ENCODE measurements at regions not wholly inside any gene's neighbourhood (a gene's known extent, or its start where the extent isn't known, plus 50 kb on each side); places are given as distances from the start of the nearest gene placed in this dataset.
A peak's percentile ranks its signal among the peaks of the same experiment; 100 is the strongest.

DNA sequence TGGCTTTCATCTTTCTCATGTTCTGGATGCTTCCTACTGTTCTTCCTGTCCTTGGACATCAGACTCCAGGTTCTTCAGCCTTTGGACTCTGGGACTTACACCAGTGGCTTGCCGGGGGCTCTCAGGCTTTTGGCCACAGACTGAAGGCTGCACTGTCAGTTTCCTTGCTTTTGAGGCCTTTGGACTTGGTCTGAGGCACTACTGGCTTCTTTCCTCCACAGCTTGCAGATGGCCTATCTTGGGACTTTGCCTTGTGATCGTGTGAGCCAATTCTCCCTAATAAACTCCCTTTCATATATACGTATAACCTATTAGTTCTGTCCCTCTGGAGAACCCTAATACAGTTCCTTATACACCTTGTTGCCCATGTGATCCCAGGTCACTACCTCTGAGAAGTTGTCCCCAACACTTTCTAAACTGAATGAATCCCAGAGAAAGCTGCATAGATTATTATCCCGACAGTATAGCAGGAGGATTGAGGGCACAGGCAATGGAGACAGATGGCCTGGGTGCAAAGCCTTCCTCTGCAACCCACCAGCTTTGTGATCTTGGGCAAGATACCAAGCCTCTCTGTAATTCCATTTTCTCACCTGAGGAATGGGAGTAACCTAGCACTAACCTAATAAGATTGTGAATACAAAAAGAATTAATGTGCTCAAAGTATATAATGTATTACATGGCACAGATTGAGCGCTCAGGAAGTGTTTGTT, 449.6 kb upstream of the BRINP1 start:
- DNase-seq = no peak

DNA sequence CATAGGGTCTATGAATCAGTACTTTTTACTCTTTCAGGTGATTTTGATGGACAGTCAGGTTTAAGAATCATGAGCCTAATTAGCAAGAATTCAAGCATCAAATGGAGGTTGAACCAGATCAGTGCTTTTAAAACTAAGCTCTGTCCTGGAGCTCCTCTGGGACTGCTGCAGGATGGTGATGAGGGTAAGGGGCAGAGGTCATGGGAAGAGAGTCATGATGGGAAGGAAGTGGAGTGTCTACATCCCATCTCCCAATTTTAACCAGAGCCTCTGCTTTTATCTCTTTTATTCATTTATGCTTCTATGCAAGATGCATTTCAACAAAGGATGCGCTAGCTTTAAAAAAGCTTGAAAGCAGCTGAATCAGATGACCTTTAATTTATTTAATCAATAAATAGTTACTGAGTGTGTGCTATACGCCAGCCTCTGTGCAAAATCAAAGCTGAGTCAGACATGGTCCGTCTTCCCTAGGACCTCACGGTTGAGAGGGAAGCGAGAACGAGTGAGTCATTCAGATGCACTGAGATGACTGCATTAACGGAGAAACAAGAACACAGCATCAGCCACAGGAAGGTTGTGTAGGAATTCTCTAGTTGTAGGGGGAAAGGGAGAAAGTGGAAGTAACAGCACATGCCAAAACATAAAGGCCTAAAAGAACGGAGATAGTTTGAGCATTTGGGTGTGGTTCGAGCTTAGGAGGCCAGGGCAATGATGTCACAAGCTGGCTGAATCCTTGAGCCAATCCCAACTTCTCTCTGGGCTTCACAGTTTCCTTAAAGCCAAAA, 441.6 kb upstream of the BRINP1 start:
- DNase-seq = no peak

DNA sequence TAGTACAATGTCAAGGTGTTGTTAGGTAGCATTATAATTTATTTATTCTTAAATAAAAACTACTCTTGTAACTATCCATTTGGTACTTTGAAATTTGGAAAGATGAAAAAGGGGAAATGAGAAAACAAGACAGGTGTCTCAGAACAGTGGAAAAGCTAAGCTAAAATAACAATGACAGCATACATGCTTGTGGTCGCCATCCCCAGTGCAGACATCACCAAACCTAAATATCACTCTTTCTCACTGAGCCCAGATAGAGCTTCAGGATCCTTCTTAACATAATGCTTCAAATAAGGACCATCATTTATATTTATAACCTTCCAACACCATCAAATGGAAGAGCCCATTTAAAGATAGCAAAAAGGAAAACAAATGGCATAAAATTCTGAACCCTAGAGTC, 434.4 kb upstream of the BRINP1 start:
- no peak for DNase-seq

DNA sequence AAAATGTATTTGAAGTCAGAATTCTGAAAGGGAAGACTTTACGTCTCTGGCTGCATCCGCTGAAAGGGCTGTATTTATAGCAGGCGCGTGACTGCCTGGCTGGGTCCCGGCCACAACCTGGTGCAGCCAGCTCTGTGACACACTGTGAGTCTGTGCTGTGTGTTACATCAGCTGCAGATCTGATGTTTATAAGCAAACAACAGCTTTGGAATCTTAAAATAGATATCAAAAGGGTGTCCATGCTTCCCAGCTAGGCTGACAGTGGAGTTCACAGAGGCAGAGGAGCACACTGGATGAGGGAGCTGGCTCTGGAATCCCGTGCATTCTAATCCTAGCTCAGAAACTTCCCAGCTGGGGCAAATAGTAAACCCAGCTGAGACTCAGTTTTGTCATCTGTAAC, 433.4 kb upstream of the BRINP1 start:
- DNase-seq = peak; percentile 9 to 55

DNA sequence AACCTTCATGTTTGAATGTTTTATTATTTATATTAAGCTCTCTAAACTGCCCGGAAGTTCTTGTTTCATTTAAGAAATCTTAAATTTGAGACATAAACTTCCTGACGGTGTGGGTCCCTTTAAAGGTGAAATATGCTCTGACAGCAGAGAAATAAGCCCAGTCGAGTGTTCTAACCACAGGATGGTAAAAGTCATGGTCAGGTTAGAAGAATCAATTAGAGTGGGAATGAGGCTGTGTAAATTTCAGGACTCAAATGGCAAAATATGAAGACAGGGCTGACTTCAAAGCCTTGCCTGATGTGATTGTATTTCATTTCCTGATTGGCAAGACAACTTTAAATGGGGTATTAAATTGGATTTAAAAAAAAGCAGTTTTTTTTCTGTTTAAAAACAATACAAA, 432.9 kb upstream of the BRINP1 start:
- no peak for DNase-seq

DNA sequence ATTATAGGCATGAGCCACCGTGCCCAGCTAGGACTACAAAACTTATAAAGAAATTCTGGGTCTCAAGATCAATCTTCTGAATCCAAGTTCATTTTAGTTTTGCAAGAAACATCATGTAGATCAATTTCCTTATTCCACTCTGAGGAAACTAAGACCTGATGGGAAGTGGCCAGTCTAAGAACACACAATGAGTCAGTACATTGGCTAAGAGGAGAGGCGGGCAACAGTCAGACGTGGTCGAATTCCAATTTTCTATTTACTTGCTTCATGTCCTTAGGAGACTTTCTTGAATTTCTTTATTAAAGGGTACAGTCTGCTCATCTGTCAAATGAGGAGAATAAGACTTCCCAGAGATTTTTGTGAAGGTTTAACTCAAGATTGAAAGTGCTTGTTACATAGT, 432.1 kb upstream of the BRINP1 start:
- DNase-seq = no peak

DNA sequence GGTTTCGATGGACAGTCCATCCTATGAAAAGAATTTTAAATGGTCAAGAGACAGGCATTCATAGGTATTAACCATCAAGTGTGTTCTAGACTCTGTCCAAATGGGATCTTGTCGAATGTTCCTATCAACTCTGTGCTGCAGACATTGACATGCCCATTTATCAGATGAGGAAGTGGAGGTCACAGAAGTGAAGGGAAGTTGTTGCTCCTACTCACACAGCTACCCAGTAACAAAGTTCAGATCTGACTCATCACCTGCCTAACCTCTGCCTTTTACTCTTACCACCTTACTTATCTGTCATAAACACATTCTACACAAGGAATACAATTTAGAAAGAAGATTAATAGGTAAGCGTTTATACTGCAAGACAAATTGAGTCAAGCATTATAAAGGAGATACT, 426.2 kb upstream of the BRINP1 start:
- no peak for DNase-seq

DNA sequence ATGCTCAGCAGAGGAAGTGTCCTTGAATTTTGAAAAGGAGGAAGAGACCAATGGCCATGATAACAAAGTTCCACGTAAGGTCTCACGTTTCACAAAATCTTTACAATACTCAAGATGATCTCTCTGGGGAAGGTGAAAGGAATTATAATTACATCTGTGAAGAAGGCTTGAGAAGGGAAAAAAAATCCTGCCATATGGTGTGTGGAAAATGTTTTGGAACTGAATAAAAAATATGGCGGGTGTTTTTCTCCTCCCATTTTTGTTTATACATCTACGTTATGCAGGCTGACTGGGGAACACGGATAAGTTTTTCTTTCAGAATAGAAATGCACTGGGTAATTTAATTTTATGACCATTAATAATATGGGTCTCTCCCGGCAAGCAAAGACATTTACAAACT, 425.6 kb upstream of the BRINP1 start:
- DNase-seq = no peak

DNA sequence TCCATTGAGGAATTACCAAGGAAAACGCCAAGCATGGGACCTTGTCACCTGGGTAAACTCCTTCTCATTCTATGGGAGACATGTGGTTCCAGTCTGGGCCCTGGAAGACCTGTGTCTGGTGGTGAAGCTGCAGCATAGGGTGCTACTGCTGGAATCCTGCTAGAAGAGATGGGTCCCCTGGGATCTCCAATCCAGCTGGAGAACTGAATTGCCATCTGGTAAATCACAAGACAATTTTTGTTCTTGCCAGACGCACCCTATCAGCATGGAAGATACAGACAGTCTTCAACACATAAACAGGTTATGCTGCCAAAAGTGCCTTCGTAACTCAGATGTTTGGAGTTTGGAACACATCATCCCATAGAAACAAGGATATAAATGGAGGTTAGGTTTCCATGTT, 424.0 kb upstream of the BRINP1 start:
- DNase-seq = no peak

DNA sequence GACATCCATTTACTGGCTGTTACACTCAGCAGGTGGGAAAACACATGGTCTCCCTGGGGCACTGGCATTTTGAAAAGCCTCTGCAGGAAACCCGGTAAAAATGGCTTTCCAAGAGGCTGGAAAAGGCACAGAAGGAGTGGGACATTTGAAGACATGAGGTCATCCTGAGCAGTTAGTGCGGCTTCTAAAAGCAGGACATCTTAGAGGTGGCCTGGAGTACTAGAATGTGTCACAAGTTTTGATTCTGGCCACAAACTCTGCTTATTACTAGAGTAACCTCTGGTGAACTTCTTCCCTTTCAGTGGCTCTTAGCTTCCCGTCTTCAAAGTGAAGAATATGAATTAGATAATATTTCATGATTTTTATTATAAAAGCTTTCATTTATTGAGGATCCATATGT, 423.0 kb upstream of the BRINP1 start:
- DNase-seq = no peak

DNA sequence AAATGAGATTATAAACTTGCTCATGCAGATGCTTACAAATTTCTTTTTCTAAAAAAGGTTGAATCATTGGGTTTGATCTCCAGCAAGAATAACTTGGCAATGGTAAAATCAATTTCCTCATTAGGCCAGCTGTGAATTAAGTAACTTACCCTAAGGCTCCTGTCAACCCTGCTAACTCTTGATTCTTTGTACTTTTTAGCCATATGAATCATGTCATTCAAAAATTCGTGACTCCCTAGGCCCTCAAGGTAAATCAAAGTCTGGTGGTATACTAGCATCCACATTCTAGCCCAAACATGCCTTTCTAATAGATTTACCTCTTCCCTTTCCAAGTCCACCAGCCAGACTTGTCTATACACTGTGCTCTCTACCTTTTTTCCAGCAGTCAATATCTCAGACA, 420.8 kb upstream of the BRINP1 start:
- DNase-seq = no peak

DNA sequence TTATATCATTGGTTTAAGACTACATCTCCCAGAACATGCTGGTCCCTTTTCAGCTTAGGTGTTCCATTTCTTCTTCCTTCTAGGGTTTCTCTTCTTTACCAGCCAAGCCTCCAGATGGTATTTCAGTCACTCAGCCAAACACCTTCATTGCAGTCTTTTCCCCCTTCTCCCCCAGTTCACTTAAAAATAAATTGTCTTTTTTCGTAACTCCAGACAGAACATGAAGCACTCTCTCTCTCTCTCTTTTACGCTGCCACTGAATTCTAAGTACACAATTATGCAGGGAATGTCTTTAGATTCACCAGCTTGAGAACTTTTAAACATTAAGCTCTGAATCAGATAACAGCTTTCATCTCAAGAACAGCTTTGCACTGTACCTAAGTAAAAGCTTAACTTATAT, 419.7 kb upstream of the BRINP1 start:
- no peak for DNase-seq

DNA sequence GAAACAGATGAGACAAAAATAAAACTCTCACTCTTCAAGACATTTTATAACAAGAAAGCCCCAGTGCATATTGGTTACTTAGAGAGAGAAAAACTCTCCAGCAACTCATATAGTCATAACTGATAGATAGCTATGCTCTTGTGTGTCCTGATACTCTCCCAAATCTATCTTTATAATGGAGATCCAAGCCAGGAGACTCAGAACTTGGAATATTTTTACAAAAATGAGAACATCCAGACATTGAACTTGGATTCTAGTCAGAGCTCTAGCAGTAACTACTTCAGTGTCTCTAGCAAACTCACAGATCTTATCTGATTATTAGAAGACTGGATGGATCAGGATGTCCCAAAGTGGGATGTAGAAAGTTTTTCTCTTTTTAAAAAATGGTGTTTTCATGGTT, 412.7 kb upstream of the BRINP1 start:
- no peak for DNase-seq

DNA sequence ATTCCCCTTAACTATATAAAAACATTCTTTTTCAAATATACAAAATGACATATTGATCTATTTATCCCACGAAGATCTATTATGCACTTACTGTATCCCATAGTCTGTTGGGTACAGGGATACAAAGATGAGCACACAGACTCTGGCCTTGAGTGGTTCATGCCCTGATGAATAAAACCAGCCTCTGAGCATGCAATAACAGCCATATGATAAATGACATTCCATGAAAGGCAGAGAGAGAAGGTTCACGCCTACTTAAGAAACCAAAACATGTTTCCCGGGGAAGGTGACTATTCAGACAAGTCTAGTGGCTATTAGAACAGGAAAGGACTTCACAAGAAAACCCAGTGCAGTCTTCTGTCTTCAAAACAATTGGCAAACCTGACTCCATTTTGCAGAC, 406.2 kb upstream of the BRINP1 start:
- DNase-seq = no peak

DNA sequence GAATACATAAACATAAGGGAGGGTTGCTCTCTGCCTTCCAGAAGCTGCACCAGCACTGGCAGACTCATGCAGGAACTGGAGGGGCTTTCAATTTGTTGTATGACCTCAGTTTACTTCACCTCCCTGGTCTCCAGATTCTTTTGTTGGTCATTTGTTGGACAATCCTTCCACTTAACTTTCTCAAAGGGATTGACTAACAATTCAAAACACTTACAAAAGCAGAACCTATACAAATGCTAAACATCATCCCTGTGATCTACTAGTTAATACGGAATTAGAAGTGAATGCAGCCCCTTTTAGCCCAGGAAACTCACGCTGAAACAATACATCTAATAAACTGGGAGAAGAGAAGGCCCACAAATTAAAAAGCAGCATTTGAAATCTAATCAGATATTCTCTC, 404.6 kb upstream of the BRINP1 start:
- no peak for DNase-seq

DNA sequence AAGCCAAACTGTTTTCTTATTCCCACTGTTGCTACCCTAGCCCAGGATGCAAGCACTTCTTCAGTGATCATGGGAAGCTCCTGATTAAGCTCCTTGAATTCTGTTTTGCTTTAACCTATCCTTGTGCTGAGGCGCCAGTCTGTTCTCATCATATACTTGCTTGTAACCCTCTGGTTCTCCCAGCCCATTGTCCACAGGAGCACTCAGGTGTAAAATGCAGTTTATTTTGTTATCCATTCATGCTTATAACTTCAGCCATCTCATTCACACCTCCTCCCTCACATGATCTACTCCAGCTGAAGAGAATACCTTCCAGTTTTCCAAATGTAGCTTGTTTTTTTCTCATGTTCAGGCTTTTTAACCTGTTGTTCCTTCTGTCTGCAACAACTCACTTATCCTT, 402.1 kb upstream of the BRINP1 start:
- DNase-seq = no peak

DNA sequence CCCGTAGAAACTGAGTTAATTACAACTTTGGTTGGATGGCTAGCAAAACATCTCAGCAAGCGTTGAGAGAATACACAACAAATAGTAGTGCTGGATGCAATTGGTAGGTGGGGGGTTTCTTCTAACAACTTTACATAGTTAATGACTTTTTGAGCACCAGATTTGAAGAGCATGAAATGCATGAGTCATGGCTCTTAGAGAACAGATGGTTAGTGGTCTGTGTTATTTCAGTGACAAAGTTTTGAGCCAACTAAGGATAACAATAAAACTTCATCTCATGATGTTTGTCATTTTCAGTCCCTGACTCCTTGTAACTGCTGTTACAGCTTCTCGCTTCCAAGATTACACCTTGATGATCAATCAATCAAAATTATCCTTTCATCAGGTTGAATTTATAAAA, 399.0 kb upstream of the BRINP1 start:
- DNase-seq = no peak

DNA sequence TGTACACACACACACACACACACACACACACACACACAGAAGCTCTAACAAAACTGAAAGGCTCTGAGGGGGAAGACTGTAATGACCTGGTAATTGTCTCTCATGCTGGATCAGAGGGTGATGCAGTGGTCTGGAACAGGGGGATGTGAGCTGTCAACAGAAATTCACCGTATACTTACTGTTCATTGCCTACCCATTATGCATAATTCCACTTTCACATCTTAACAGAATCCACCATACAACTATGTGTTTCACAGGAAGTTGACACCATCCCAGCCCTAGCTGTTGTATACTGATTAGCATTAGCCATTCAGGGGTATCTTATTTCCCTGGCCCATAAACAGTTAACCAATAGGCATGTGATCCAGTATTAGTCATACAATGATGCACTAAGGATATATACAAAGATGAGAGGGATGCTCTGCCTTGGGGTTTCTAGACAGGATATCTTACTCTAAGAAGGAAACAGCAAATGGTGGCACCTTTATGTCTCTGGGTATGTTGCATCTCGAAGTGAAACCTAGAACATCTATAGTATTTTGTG, 396.5 kb upstream of the BRINP1 start:
- no peak for DNase-seq

DNA sequence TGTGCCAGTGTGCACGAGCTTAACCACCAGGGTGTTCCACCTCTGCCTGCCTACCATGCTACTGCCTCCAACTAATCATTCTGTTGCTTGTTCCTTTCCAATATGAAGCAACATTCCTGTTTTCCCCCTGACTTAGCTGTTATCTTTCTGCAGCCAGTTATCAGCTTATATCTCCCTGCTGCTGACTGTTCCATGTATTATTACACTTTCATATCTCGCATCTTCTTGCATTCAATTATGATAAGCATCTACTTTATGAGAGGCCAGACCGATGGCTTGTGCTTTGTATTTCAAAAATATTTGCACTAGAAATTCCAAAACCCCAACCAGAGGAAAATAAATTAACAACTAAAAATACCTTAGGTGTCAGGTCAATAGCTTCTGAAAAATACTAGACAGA, 394.0 kb upstream of the BRINP1 start:
- DNase-seq = no peak

DNA sequence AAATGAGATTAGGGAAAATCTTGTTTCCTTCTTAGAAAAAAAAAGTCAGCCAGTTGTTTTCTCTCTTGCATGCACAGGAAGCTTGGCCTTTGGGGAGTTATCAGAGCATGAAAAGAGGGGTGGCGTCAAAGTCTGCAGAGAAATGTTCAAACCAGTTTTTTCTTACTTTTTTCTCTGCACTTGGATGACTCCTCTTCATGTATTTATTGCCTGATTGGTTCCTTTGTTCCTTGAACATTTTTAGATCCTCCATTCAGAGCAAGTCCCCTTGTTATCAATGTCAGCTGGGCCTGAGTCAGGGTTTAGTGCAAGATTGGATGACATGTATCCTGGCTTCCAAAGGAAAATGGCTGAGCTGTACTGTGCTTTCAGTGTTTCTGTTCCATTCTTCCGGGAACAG, 392.6 kb upstream of the BRINP1 start:
- DNase-seq = no peak

DNA sequence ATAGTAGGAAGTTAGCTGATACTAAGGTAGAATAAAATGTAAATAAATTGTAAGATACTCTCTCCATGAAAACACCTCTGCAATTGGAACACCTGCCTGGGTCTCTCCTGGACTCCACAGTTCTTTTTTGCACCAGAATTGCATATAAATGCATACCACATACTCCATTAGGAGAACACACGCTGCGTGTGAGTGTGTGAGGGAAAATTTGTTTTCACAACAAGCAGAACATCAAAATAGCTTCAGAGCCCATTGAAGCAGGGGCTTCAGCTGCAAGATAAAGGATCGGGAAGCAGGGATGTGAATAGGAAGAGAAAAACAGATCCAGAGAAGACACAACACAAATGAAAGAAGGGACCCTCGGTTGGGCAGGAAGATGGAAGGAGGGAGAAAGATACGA, 389.8 kb upstream of the BRINP1 start:
- DNase-seq = no peak

DNA sequence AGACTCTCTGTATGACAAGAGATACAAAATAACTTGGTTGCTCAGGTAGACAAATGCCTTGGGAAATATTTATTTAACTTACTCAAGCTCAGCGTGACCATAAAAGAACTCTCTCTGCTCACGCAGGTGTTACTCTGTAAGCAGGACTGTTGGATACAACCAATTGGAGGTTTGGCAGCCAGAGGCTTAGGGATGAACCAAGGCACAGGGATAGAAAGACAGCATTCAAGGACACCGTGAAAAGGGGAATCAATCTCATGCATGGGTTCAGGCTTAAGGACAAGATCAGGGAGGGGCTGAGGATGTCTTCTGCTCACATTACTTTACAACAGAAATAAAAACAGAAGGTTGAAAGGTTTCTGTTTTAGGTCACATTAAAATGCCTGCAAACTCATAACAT, 389.0 kb upstream of the BRINP1 start:
- DNase-seq = no peak

DNA sequence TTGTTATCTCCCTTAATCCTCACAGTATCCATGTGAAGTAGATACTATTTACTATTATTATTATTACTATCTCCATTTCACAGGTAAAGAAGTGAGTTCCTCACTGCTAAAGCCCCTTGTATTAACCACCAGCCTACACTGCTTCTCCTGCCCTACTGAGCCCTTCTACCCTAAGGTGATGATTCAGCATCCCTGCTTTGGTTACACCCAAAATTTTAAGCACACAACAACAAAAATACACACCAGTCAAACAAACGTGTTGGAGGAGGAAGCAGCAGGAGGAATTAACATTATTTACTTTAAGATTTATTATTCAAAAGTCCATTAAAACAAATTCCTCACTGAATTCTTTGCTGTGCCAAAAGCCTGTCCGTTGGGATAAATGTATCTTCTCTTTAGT, 370.2 kb upstream of the BRINP1 start:
- no peak for DNase-seq

Data from NCI-H2081 (cell line).